ENCODE measurements at regions not wholly inside any gene's neighbourhood (a gene's known extent, or its start where the extent isn't known, plus 50 kb on each side); places are given as distances from the start of the nearest gene placed in this dataset.

GRCh38 chr2:181196401-181196800 lies 216.0 kb downstream of the UBE2E3 start:
- TF ChIP-seq CTCF (IDR thresholded peaks at IDR 0.05; ENCODE audit: low read depth, low read length) (no peak), EZH2phosphoT487 (IDR thresholded peaks at IDR 0.05; ENCODE audit: low read depth) (no peak)
